H9 (cell line): ENCODE measurements at regions not wholly inside any gene's neighbourhood (a gene's known extent, or its start where the extent isn't known, plus 50 kb on each side); places are given as distances from the start of the nearest gene placed in this dataset.

Source experiments
- DNase-seq: peaks from one replicate; pipeline ENCODE4 v3.0.0-alpha.2; 2017
- H2AFZ ChIP-seq: one replicate; pipeline ENCODE4 v1.6.1; 2013; ENCODE audit warnings: mild to moderate bottlenecking, low read length, control low read depth, moderate library complexity
- H2AK5ac ChIP-seq: 2 replicates; pipeline ENCODE4 v1.6.1; 2013; ENCODE audit warnings: low read length, control low read depth, mixed read lengths; ENCODE audit not compliant: insufficient read length
- H2BK120ac ChIP-seq: one replicate; pipeline ENCODE4 v1.6.1; 2013; ENCODE audit warnings: low read depth, mild to moderate bottlenecking, low read length, control low read depth, inconsistent platforms; ENCODE audit not compliant: poor library complexity, severe bottlenecking
- H2BK12ac ChIP-seq: 2 replicates; pipeline ENCODE4 v1.6.1; 2013; ENCODE audit warnings: low read length, control low read depth, mixed read lengths, low read depth; ENCODE audit not compliant: insufficient read length
- H2BK15ac ChIP-seq: 2 replicates; pipeline ENCODE4 v1.6.1; 2013; ENCODE audit warnings: low read depth, low read length, control low read depth
- H2BK20ac ChIP-seq: one replicate; pipeline ENCODE4 v1.6.1; 2013; ENCODE audit warnings: low read depth, mild to moderate bottlenecking, low read length, control low read depth, inconsistent platforms; ENCODE audit not compliant: poor library complexity, severe bottlenecking
- H2BK5ac ChIP-seq: 2 replicates; pipeline ENCODE4 v1.6.1; 2013; ENCODE audit warnings: low read length, control low read depth, mixed read lengths; ENCODE audit not compliant: insufficient read length
- H3K14ac ChIP-seq: 2 replicates; pipeline ENCODE4 v1.6.1; 2013; ENCODE audit warnings: low read length, control low read depth; ENCODE audit not compliant: insufficient read depth
- H3K18ac ChIP-seq: 2 replicates; pipeline ENCODE4 v1.6.1; 2013; ENCODE audit warnings: low read depth, mild to moderate bottlenecking, mixed read lengths, low read length, control low read depth; ENCODE audit not compliant: insufficient read length
- H3K23ac ChIP-seq: 2 replicates; pipeline ENCODE4 v1.6.1; 2013; ENCODE audit warnings: low read length, control low read depth, mixed read lengths, low read depth; ENCODE audit not compliant: insufficient read length
- H3K23me2 ChIP-seq: 2 replicates; pipeline ENCODE4 v1.6.1; 2013; ENCODE audit warnings: low read depth, mild to moderate bottlenecking, mixed read lengths, low read length, control low read depth; ENCODE audit not compliant: insufficient read length, poor library complexity, severe bottlenecking
- H3K27ac ChIP-seq: 2 replicates; pipeline ENCODE4 v1.5.1; 2013; ENCODE audit warnings: low read length, control low read depth, mixed read lengths, low read depth; ENCODE audit not compliant: insufficient read length
- H3K27me3 ChIP-seq: 2 replicates; pipeline ENCODE4 v1.6.1; 2013; ENCODE audit warnings: low read length, control low read depth, inconsistent platforms; ENCODE audit not compliant: insufficient read depth
- H3K4ac ChIP-seq: 2 replicates; pipeline ENCODE4 v1.6.1; 2013; ENCODE audit warnings: low read depth, mild to moderate bottlenecking, control low read depth, inconsistent platforms, low read length, moderate library complexity
- H3K4me1 ChIP-seq: 2 replicates; pipeline ENCODE4 v1.6.1; 2013; ENCODE audit warnings: low read length, control low read depth, inconsistent platforms; ENCODE audit not compliant: insufficient read depth
- H3K4me2 ChIP-seq: 2 replicates; pipeline ENCODE4 v1.6.1; 2013; ENCODE audit warnings: low read length, control low read depth, mixed read lengths; ENCODE audit not compliant: insufficient read length, insufficient read depth
- H3K56ac ChIP-seq: 2 replicates; pipeline ENCODE4 v1.6.1; 2013; ENCODE audit warnings: low read depth, mild to moderate bottlenecking, mixed read lengths, low read length, control low read depth; ENCODE audit not compliant: insufficient read length
- H3K79me1 ChIP-seq: 2 replicates; pipeline ENCODE4 v1.6.1; 2013; ENCODE audit warnings: low read depth, mild to moderate bottlenecking, moderate library complexity, low read length, control low read depth, inconsistent platforms; ENCODE audit not compliant: insufficient read depth, poor library complexity, severe bottlenecking
- H3K79me2 ChIP-seq: 2 replicates; pipeline ENCODE4 v1.6.1; 2013; ENCODE audit warnings: low read length, control low read depth, inconsistent platforms; ENCODE audit not compliant: insufficient read depth
- H3K9ac ChIP-seq: 2 replicates; pipeline ENCODE4 v1.6.1; 2013; ENCODE audit warnings: low read length, control low read depth, mixed read lengths; ENCODE audit not compliant: insufficient read length; ENCODE audit errors: extremely low read depth
- H3K9me3 ChIP-seq: one replicate; pipeline ENCODE4 v1.6.1; 2013; ENCODE audit warnings: low read depth, low read length, inconsistent platforms; ENCODE audit not compliant: control insufficient read depth
- H3T11ph ChIP-seq: one replicate; pipeline ENCODE4 v1.6.1; 2013; ENCODE audit warnings: mild to moderate bottlenecking, low read length, control low read depth, inconsistent platforms
- H4K20me1 ChIP-seq: one replicate; pipeline ENCODE4 v1.6.1; 2013; ENCODE audit not compliant: control insufficient read depth, insufficient read length, insufficient read depth
- H4K5ac ChIP-seq: 2 replicates; pipeline ENCODE4 v1.6.1; 2013; ENCODE audit warnings: low read depth, mild to moderate bottlenecking, mixed read lengths, low read length, control low read depth; ENCODE audit not compliant: insufficient read length
- H4K8ac ChIP-seq: replicated peaks from 2 replicates; pipeline ENCODE4 v1.6.1; 2013; ENCODE audit warnings: low read length, control low read depth, mixed read lengths, low read depth; ENCODE audit not compliant: insufficient read length
- H4K91ac ChIP-seq: 2 replicates; pipeline ENCODE4 v1.6.1; 2013; ENCODE audit warnings: low read depth, mild to moderate bottlenecking, moderate library complexity, mixed read lengths, low read length, control low read depth; ENCODE audit not compliant: insufficient read length
- H3K27ac Mint-ChIP-seq, 3 experiments: 2 replicates in 2 of 3; 3 replicates in 1 of 3; pipeline ENCODE4 v1.8.0; 2020 to 2021; ENCODE audit warnings: mixed read lengths in 3 of 3, mild to moderate bottlenecking in 1 of 3, moderate library complexity in 1 of 3
- H3K27me3 Mint-ChIP-seq: 2 replicates; pipeline ENCODE4 v1.8.0; 2021; ENCODE audit warnings: low read depth, mild to moderate bottlenecking, moderate library complexity, mixed read lengths
- H3K36me3 Mint-ChIP-seq, 3 experiments: 2 replicates in 2 of 3; 3 replicates in 1 of 3; pipeline ENCODE4 v1.8.0; 2020 to 2021; ENCODE audit warnings: low read depth in 3 of 3, mixed read lengths in 3 of 3; ENCODE audit not compliant: insufficient read depth in 1 of 3
- H3K4me1 Mint-ChIP-seq, 2 experiments: 2 replicates each; pipeline ENCODE4 v1.8.0; 2020; ENCODE audit warnings: mixed read lengths in 2 of 2
- H3K4me3 Mint-ChIP-seq, 2 experiments: 2 replicates in 1 of 2; 3 replicates in 1 of 2; pipeline ENCODE4 v1.8.0; 2020 to 2021; ENCODE audit warnings: mild to moderate bottlenecking in 2 of 2, mixed read lengths in 2 of 2, moderate library complexity in 1 of 2
- H3K9me3 Mint-ChIP-seq, 2 experiments: 2 replicates in 1 of 2; 3 replicates in 1 of 2; pipeline ENCODE4 v1.8.0; 2020; ENCODE audit warnings: mild to moderate bottlenecking in 2 of 2, mixed read lengths in 2 of 2, moderate library complexity in 1 of 2
- WGBS: extraction: QIAGEN DNeasy Blood & Tissue Kit; methylation state at CpG from one replicate; pipeline ENCODE4 v1.1.7; 2013; ENCODE audit warnings: missing lambda C conversion rate, low lambda C conversion rate, mixed read lengths; ENCODE audit not compliant: insufficient read length; ENCODE audit errors: extremely low coverage; 5-methylcytosine and 5-hydroxymethylcytosine counted together
- TF ChIP-seq, protein P1 (sequence below): fragments of 200-600 bp; sonication (generic); conservative IDR thresholded peaks from 3 replicates; pipeline ENCODE4 v1.8.0; 2021; ENCODE audit warnings: antibody characterized with exemption, mild to moderate bottlenecking

DNA sequence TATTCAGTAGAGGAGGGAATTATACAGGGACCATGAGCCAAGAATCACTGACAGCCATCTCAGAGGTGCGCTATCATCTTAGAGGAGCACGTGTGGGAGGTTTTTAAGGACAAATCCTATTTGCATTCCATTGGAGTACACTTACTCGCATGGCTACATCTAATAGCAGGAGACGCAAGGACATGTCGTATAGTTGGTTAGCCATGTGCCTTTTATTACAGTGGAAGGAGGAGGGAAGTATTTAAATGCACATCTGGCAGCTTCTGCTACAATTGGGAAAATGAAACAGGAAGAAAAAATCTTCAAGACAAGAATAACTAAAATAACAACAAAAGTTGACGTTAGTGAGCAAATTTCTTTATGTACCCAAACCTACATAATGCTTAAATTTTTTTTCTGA is 86.5 kb upstream of the UGP2 start:
- Histone ChIP-seq H2AFZ (no peak overlapping the region), H3K4me2 (no peak overlapping the region), H3K23me2 (no peaks in the 10 kb centered on the region), H4K91ac (no peak overlapping the region), H2BK5ac (no peak overlapping the region), H4K8ac (no peak overlapping the region), H3K79me2 (no peaks in the 10 kb centered on the region), H3K27me3 (no peaks in the 10 kb centered on the region), H3T11ph (no peak overlapping the region), H3K9ac (no peak overlapping the region), H3K79me1 (no peaks in the 10 kb centered on the region), H2BK12ac (no peak overlapping the region), H3K27ac (no peak overlapping the region), H3K4me1 (no peaks in the 10 kb centered on the region; the same call in 1 of the 2 replicates), H2BK120ac (no peak overlapping the region), H2BK20ac (no peak overlapping the region), H2AK5ac (no peak overlapping the region), H3K14ac (no peak overlapping the region), H3K4ac (no peak overlapping the region), H3K56ac (no peak overlapping the region), H3K18ac (no peak overlapping the region), H4K5ac (no peak overlapping the region), H4K20me1 (no peaks in the 10 kb centered on the region), H3K23ac (no peak overlapping the region), H3K9me3 (no peaks in the 10 kb centered on the region), H2BK15ac (no peak overlapping the region)
- DNase-seq, result no peak
- peaks cover 4% of the 10 kb centered on the region in 2 experiments; a peak in 3 of 4 replicates for H3K4me1 Mint-ChIP-seq
- WGBS, result no CpG with 5 or more reads among the region's 6 CpGs
- no peak overlapping the region for H3K4me3 Mint-ChIP-seq
- no peaks in the 10 kb centered on the region for H3K9me3 Mint-ChIP-seq
- no peak overlapping the region for H3K27ac Mint-ChIP-seq
- H3K36me3 Mint-ChIP-seq, result peaks cover 0 to 4% (median 0%) of the 10 kb centered on the region in 3 experiments; a peak in 2 of 7 replicates
- H3K27me3 Mint-ChIP-seq, result no peaks in the 10 kb centered on the region
- TF ChIP-seq, protein P1, sequence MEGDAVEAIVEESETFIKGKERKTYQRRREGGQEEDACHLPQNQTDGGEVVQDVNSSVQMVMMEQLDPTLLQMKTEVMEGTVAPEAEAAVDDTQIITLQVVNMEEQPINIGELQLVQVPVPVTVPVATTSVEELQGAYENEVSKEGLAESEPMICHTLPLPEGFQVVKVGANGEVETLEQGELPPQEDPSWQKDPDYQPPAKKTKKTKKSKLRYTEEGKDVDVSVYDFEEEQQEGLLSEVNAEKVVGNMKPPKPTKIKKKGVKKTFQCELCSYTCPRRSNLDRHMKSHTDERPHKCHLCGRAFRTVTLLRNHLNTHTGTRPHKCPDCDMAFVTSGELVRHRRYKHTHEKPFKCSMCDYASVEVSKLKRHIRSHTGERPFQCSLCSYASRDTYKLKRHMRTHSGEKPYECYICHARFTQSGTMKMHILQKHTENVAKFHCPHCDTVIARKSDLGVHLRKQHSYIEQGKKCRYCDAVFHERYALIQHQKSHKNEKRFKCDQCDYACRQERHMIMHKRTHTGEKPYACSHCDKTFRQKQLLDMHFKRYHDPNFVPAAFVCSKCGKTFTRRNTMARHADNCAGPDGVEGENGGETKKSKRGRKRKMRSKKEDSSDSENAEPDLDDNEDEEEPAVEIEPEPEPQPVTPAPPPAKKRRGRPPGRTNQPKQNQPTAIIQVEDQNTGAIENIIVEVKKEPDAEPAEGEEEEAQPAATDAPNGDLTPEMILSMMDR, result no peak
